Right kidney (tissue), 1 donor: ENCODE measurements at regions not wholly inside any gene's neighbourhood (a gene's known extent, or its start where the extent isn't known, plus 50 kb on each side); places are given as distances from the start of the nearest gene placed in this dataset.

ENCODE experiments used
- DNase-seq: peaks from one replicate; pipeline ENCODE4 v3.0.0-alpha.2; 2016

DNA sequence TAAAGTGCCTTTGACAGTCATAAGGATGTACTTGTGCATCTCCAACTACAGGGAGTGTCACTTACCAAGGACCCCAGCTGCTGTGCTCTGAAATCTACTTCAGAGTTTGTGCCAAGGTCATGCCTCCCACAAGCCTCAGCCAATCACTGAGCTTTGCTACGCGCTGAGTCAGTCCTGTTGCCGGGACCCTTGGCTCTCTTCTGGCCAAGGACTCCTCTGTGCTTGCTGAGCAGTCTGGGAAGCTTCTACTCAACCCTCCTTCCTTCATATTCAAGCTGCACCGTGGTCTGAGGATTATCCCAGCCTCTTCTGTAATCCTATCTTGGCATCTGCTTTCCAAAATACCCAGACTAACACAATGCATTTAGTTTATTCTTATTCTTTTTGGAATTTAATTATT is 398.9 kb upstream of the FANCL start:
- DNase-seq: no peak

DNA sequence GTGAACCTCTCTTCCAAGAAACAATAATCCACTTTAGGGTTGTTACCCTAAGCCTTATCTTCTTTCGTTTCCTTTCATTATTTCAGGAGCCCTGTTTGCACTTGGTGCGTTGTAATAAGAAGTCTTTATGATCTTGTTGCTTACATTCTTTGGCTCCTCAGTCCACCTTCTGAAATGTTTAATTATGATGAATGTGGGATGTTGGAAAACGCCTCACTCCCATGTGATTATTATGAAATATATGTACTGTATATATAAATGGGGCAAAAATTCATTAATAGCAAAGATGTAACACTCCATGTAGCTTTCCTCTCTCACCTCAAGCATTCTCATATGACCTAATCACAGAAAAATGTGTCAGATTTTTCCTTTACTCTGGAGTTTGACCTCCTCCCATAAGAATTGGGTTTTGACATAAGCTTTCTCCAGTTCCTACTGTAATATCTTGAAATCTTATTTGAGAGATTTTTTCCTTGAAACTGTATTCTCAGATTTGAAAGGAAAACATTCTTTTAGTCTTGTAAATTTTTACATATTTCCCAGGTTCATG is 397.2 kb upstream of the FANCL start:
- no peak for DNase-seq

DNA sequence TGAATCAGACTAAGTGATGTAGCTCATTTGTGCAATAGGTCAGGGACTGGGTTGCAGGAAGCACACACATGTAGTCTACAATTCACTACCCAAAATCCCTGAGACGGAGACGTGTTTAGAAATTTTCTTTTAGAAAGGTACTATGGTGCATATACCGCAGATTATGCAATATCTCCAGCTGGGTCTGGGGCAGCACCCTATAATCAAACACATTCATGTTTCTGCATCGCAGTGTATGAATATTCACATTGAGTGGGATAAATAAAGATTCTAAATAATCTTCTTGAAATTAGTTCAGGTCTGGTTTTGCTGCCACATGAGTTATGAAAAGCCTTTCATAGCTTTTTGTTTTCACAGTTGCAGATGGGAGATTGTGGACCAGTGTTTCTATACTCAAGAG is 395.7 kb upstream of the FANCL start:
- no peak for DNase-seq

DNA sequence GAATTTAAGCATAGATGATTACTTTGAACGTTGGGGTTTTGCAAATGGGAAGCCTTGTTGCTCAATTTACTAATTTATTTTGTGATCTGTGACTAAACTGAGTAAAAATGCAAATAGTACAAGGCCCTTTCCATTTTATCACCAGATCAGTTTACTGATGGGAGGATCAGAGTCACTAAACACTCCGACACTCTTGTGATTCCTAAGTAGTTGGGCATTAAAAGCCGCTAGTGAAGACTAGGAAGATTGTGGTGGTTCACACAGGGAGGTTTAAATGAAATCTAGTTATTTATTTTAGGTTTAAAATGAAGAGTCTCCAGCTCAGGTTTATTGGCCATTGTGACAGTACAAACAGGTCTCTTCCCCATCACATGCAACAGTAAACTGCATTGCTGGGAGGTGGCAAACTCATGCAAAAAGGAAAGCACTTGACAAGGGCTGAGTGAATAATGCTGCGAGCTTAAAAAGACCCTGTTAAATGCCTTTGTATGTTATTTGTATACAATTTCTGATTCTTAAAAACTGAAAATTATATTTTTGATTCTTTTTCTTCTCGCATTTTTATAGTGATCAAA is 394.8 kb upstream of the FANCL start:
- DNase-seq: no peak

DNA sequence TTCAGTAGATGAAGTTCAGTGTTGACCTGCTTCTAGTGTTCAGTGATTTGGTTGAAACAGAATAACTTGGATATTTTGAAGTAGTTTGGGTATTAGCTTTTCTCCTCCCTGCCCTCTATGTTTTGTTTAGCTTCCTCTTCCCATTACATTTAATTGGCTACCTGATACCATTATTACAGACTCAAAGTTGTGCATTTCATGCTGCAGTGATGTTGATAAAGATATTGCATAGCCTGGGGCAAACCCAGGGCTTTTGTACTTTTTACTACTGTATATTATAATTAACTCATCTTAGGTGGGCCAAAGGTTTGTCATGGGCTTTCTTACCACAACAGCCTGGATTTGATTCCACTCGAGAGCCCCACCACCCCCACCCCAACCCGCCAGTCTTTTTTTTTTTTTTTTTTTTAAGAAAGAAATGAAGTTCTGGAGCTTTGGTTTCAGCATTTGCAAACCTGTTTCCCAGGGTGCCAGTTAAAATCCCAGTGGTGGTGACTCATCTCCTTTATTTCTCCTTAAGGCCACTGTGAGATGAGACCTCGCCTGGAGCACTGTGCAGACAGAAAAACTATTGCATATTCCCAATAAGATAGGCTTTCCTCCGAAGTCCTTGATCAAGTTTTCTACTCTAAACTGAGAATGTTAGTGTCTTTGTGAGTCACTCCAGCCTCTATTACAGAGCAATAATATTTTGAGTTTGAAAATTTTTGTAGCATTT is 393.7 kb upstream of the FANCL start:
- DNase-seq: no peak

DNA sequence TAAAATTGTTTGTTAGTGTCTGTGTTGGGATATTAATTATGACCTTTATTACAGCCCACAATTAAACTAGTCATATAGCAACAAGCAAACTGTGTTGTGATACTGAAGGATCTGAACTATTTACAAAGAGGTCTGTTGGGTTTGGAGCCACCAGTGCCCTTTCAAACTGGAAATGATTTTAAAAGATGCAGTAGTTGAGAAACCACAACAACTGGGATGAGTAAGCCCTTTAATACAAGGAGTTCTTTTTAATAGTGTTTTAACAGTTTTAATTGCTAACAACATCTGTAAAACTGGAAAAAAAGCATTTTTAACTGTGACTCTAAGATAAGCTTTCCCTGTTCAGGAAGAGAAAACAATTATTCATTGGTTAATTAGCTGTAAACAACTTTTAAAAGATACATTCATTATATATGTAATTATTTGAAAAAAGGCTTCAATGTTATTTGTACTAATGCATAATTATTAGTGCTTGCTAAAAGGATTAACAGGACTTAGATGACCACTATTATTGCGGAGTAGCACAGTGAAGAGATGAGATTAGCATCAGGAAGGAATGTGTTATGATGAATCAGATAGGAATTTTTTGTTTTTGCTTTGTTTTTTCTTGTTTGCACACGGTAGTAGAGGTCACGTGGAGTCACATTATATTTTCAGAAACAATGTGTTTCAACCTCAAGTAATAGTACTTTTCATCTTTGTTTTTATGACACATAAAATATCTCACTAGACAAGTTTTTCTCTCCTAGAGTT is 392.7 kb upstream of the FANCL start:
- no peak for DNase-seq

DNA sequence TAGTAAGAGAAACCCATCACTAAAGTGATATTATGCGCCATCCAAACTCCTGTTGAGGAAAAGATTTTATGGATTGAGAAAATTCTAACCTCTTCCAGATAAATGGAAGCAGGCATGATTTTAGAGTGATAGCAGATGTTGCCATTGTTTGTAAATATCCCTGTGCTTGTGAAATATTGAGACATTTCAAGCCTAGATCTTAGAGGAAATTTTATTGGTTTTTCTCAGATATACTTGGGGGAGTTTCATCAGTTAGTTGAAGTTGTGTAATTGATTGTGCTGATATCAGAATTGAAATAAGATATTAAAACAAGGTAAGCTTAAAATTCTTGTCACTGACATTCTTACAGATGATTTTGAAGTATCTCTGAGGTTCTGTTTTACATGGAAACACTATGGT is 390.9 kb upstream of the FANCL start:
- DNase-seq: no peak

DNA sequence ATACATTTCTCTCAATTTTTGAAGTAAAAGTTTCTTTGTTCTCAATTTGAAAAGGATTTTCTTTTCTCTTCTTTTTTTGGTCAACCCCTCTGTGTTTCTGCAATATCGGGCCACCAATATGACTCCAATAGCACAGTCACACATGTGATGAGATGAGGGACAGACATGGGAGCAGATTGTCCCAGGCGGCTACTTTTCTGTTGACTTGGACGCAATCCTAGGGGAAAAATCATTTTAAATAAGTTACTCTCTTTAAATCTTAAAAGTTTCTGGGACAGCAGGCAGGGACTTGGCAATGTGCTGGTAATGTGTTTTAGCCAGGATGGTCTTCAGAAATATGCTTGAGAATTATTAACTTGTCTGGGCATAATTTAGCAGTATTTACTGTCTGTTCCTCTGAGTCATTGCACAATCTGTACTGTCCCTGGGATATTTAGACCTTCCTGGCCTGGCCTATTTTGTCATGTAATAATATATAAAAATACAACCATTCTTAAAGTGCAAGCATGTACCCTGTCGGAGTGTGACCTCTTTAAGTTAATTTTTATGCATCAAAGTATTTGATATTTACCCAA is 388.5 kb upstream of the FANCL start:
- DNase-seq: no peak

DNA sequence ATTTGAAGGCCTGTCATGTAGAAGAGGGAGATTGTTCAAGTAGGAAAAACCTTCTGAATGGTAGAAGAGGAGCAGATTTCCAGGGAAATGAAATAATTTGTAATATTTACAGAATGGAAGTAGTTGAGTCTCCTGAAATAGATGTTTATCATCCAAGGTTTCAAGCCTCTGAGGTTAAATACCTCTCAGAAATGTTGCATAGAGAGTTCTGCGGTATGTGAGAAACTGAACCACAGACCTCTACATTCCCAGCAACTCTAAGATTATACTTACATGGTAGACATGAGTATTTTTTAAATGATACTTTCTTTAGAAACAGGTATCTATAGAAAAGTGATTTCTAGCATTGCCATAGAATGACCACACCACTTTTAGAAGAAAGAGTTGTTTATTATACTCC is 379.8 kb upstream of the FANCL start:
- DNase-seq: no peak

DNA sequence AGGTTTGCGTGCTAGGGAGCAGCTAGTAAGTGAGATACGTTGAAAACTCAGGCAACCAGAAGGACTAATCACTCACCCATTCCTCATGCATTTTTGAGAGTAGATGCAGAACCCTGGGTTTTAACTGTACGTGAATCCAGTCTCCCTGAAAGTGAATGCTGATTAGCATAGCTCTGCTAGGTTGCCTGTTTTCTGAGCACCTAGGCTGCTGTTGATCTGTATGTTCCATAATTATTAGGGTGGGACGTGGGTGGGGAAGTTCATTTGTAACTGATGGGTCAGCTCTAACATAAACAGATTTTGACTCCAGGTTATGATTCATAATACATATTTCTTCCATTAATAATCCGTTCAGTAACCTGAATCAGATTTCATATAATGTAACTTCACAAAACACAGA is 379.0 kb upstream of the FANCL start:
- no peak for DNase-seq

DNA sequence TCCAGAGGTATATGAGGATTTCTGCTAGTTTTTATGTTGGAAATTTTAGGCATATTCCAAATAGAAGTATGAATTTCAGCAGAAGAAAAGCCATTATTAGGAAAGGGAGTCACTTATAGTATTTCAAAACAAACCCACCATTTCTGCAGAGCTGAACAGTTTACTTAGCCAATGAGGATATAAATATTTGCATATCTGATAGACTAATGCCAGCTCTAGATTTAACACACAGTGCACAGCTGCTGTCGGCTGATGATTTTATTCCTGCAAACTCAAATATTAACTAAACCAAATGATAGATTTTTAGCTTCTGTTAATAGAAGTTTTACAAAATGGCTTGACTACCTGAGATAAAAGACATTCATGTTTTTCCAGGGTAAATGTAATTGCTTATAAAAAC is 375.8 kb upstream of the FANCL start:
- DNase-seq: no peak

DNA sequence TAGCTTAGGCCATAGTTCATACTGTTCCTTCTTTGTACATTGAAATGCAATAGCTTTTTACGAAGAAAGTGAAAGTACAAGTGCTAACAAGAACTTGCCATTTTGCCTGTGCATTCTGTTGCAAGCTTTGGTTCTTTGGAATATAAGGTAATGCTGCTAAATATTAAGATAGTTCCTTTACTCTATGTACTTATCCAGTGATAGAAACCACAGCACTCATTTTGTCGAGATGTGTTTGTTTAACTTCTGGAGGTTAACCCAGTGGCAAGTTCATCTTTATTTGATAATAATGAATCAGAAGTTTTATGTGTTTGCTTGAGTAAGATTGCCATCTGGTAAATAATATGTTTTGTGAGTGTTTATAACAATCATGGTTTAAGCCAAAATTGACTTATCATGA is 373.1 kb upstream of the FANCL start:
- DNase-seq: no peak

DNA sequence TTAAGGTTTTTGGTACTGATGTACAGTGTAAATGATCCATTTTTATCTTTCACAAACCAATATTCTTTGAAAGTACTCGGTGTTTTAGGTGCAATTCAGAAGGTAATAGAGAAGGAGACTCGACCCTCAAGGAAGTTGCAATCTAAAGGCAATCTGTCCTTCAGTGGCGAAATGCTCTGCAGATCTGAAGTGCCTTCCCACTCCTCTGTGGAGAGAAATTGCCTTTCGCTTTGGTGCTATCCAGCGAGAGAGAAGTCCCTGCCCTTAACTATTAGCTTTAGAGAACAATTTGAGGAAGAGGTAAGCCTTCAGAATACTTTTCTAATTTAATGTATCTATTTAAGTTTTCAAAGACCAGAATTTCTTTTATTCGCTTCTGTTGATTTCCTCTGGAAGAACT is 371.8 kb upstream of the FANCL start:
- no peak for DNase-seq

DNA sequence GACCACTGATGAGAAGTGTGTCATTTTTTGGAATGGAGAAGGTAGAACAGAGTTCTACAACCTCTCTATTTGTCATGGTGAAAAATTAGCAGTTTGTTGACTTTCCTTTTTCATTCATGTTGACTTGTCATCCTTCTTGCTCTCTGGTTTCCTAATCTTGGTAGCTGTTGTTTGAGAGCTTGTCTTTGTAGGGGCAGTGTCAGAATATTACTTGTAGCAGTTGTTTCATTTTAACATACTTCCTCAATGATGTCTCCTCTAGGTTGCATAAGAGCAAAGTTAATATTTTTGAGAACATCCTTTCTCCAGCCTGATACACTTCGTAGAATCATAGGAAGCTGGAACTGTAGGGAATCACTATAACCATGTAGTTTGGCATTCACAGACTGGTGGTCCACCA is 368.2 kb upstream of the FANCL start:
- no peak for DNase-seq

DNA sequence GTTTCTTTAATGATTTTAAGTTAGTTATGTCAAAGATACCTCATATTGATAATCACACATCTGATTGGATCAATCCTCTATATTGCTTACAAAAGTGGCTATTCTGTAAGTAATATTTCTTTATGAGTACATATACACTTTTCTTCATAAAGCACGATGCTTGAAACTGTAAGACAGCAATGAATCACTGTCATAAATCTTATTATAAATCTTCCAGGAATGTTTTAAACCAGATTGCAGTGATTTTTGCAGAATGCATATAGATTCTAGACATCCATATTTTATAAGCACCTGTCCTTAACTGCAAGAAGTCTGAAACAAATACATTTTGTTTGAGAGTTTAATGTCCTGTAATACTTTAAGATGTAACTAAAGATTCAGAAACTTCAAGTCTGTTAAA is 367.0 kb upstream of the FANCL start:
- no peak for DNase-seq

DNA sequence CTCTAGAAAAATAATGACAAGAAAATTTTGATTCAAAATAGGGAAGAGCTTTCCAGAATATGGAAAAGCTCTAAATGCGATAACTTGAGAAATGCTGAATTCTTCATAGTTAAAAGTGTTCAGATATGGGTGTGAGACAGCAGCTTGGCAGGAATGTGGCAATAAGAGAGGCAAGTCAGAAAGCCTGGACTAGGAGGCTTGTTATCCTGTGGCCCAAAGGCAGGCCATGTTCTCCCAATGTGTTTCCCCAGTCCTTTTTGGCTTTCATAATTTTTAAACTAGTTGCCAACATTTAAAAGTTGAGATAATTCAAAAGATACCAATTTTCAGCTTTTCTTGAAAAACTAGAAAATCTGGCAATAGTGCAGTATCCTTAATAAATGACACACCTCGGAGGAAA is 366.3 kb upstream of the FANCL start:
- no peak for DNase-seq

DNA sequence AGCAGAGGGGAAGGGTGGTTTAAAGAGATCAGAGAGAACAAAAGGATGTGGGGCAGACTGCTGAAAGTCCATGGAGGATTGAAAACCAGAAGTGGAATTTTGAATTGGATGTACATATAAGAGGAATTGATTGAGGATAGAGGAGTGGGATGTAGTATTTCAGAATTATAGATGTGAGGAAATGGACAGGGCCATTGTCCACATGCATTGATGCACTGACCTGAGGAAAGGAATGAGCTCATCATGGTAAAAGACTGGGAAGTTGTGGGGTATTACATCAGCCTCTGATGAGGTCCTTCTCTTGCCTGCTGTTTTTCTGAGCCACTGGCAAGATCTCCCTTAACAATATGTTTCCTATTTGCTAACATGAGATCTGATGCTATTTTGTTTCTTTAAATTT is 365.7 kb upstream of the FANCL start:
- no peak for DNase-seq

DNA sequence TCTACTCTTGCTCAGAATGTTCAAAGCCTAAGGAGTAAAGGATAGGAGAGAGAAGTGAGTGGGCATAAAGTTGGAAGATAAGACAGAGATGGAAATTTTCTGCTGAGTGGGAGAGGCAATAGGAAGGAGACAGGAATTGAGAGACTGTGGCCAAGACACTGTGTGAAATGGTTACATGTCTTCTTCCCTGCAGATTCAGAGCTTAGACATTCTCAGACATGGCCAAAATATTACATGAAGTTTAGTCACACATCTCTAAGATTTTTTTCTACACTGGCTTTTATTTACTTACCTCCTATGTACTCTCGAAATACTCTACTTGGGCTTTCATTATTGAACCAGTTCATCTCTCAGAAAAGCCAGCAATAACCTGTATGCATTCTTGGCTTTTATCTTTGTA is 363.0 kb upstream of the FANCL start:
- DNase-seq: no peak

DNA sequence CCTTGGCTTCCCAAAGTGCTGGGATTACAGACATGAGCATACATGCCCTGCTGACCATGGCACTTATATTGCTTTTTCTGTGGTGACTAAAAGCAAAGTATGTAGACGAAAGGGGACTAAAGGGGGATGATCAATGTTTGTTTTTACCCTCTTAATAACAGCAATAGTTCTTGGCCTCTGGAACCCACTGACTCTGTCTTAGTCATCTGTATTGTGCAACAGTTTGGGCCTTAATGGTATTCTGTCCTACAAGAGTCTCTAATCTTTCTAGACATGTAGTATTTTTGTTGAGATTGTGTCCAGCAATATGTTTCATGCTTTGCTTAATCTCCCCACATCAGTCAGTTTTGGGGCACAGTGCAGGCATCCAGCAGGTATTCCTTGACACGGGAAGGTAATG is 359.9 kb upstream of the FANCL start:
- no peak for DNase-seq

DNA sequence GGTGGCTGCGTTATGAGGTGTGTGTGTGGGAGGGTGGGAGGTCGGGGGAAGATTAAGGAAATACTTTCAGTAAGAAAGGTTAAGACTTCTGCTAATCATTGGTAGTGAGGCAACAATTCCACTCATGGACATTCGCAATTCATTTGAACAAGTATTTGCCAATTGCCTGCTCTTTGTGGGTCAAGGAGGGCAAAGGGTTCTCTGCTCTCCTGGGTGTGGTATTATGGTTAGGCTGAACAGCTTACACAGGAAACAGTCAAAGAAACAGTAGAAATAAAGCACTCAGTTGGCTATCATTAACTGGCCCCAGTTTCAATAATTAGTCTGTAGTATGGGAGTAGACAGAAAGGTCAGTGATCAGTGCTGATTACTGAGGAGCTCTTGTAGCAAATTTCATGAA is 357.0 kb upstream of the FANCL start:
- no peak for DNase-seq

DNA sequence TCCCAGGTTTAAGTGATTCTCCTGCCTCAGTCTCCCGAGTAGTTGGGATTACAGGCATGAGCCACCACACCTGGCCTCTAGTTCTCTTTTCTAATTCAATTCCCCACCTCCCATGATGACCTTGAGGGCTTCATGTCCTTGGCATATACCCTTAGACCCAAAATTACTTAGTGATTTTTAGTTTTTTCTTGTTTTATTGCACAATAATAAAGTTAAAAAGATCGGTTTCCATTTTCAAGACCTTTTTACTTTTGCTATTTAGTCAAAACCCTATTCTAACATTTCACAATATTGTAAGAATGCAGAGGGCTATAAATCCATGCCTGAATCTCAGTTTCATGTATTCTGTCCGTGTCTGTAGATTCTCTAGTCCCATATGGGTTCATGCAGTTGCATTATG is 354.6 kb upstream of the FANCL start:
- DNase-seq: no peak

DNA sequence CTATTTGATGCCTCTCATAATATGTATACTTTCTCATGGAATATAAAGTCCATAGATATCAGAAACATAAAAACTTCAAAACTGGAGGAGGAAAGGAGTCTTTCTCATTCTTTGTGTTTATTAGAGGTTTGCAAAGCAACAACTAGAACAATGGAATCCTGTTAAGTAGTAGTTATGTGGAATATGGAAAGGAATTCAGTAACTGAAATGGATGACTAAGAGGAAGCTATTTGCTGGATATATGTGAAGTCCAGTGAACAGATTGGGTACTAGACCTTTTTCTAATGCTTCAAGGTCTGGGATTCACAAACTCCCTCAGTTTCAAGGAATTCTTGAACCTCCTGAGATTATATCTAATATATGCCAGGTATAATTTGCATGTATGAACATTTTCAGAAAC is 353.6 kb upstream of the FANCL start:
- DNase-seq: no peak

DNA sequence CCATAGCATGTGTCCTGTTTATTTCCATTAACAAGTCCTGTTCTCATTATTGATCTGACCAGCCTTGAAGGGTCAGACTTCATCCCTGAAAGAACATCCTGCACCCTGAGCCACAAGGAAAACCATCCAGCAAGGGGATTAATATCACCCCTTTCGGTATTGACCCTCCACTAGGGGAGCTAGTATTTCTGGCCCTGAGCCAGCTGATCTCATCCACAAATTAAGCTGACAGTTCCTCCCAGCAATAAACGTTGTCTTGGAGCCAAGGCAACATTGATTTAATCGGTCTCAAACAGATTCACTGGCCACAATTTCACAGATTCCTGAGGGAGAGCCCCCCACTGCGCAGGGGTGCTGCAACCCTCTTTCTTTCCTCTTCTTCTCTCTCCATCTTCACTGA is 353.1 kb upstream of the FANCL start:
- no peak for DNase-seq
